22Rv1 (cell line): ENCODE measurements at regions not wholly inside any gene's neighbourhood (a gene's known extent, or its start where the extent isn't known, plus 50 kb on each side); places are given as distances from the start of the nearest gene placed in this dataset.

Experiments
- ZFX ChIP-seq: fragments of 450-650 bp; IDR thresholded peaks from 2 replicates; pipeline ENCODE4 v1.6.1; 2017; ENCODE audit warnings: antibody characterized with exemption, borderline replicate concordance
- TF ChIP-seq, protein P1 (sequence below): fragments of 450-650 bp; IDR thresholded peaks from 2 replicates; pipeline ENCODE4 v1.5.1; 2017; ENCODE audit warnings: mild to moderate bottlenecking

- TF ChIP-seq, protein P1, sequence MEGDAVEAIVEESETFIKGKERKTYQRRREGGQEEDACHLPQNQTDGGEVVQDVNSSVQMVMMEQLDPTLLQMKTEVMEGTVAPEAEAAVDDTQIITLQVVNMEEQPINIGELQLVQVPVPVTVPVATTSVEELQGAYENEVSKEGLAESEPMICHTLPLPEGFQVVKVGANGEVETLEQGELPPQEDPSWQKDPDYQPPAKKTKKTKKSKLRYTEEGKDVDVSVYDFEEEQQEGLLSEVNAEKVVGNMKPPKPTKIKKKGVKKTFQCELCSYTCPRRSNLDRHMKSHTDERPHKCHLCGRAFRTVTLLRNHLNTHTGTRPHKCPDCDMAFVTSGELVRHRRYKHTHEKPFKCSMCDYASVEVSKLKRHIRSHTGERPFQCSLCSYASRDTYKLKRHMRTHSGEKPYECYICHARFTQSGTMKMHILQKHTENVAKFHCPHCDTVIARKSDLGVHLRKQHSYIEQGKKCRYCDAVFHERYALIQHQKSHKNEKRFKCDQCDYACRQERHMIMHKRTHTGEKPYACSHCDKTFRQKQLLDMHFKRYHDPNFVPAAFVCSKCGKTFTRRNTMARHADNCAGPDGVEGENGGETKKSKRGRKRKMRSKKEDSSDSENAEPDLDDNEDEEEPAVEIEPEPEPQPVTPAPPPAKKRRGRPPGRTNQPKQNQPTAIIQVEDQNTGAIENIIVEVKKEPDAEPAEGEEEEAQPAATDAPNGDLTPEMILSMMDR, result no peak
- TF ChIP-seq ZFX, result no peak
These were observed 190.6 kb upstream of the SDK2 start for GRCh38 chr17:73834684-73835343.
